ENCODE measurements at regions not wholly inside any gene's neighbourhood (a gene's known extent, or its start where the extent isn't known, plus 50 kb on each side); places are given as distances from the start of the nearest gene placed in this dataset.

DNA sequence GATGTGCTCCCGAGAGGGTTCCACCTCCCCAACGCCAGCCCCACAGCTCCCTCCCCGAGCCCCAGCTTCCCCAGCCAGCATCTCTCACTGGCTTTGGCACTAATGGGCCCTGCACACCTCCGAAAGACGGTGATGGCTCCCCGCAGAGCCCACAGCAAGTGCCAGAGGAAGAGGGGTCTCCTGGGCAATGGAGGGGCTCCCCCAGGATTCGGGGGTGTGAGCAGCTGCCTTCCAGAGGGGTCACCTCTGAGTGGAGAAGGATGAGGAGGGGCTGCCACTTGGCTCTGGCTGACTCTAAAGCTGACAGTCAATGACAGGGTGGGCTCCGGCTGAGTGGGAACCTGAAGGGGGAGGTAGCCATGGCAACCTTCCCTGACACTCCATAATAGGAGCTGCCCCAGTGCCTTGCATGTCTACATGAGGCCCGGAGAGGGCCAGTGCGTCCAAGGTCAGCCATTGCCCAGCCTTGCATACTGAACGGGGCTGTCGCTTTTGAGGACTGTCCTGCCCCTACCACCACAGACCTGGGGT is 98.6 kb upstream of the SYT13 start:
- H3K4me1 ChIP-seq: peaks cover 0 to 4% (median 0%) of the 10 kb centered on the region in 9 donors

DNA sequence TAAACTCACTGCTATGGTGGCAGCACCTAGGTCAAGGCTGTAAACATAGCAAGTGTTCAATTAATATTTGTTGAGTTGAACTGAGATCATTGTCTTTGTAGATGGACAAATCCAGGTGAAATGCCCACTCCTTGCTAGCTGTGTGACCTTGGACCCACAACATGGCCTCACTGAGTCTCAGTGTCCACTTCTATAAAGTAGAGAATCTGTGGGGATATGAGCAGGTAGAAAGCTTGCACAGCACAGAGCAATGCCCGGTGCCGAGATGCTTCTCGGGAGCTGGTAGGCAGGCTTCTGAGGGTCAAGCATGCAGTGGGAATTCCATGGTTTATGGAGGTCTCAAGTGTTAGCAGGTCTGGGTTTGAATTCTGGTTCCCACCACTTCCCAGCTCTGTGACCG is 97.9 kb upstream of the SYT13 start:
- ATAC-seq: no peak
- no peak for DNase-seq
- no peak for TF ChIP-seq CTCF (IDR thresholded peaks at IDR 0.05)
- Histone ChIP-seq H3K9me3 (peaks cover 0 to 5% (median 0%) of the 10 kb centered on the region in 11 donors), H3K4me3 (no peak overlapping the region), H3K27ac (no peak overlapping the region), H3K36me3 (no peaks in the 10 kb centered on the region), H3K4me1 (peaks cover 0 to 4% (median 0%) of the 10 kb centered on the region in 9 donors), H3K27me3 (peaks cover 0 to 64% (median 39%) of the 10 kb centered on the region in 7 donors)
- intact Hi-C loops (cut with DNase I): no loop called here
- 71 to 76% methylated on average over 4 of the region's 4 CpGs for WGBS, 2 donors

More for the DNA sequence above, 98.6 kb upstream of the SYT13 start:
- peak in 1 of 8 donors; percentile 9 for ATAC-seq
- TF ChIP-seq CTCF (IDR thresholded peaks at IDR 0.05): no peak
- peaks cover 0 to 5% (median 0%) of the 10 kb centered on the region in 11 donors for H3K9me3 ChIP-seq
- intact Hi-C loops (cut with DNase I): no loop called here
- no peak overlapping the region for H3K4me3 ChIP-seq
- WGBS, 2 donors: 39 to 47% methylated on average over 12 of the region's 12 CpGs
- no peak overlapping the region for H3K27ac ChIP-seq
- no peak for DNase-seq
- H3K36me3 ChIP-seq: no peaks in the 10 kb centered on the region
- H3K27me3 ChIP-seq: peaks cover 0 to 57% (median 39%) of the 10 kb centered on the region in 7 donors

GRCh38 chr11:45383224-45383623 is 97.1 kb upstream of the SYT13 start:
- intact Hi-C loops (cut with DNase I): no loop called here
- WGBS, 2 donors: 60 to 63% methylated on average over 6 of the region's 6 CpGs
- peaks cover 0 to 4% (median 0%) of the 10 kb centered on the region in 9 donors for H3K4me1 ChIP-seq
- no peak overlapping the region for H3K27ac ChIP-seq
- ATAC-seq (peak in 2 of 8 donors; percentile 39), DNase-seq (no peak)
- no peaks in the 10 kb centered on the region for H3K36me3 ChIP-seq
- H3K9me3 ChIP-seq: peaks cover 0 to 5% (median 0%) of the 10 kb centered on the region in 11 donors
- peaks cover 0 to 70% (median 39%) of the 10 kb centered on the region in 7 donors for H3K27me3 ChIP-seq
- TF ChIP-seq CTCF (IDR thresholded peaks at IDR 0.05): no peak
- H3K4me3 ChIP-seq: no peak overlapping the region

GRCh38 chr11:45382133-45382878 is 96.2 kb upstream of the SYT13 start:
- intact Hi-C loops (cut with DNase I): no loop called here
- H3K27me3 ChIP-seq: peaks cover 0 to 70% (median 39%) of the 10 kb centered on the region in 7 donors
- no peaks in the 10 kb centered on the region for H3K36me3 ChIP-seq
- no peak overlapping the region for H3K27ac ChIP-seq
- H3K4me1 ChIP-seq: peaks cover 0 to 4% (median 0%) of the 10 kb centered on the region in 9 donors
- no peak for TF ChIP-seq CTCF (IDR thresholded peaks at IDR 0.05)
- ATAC-seq (no peak), DNase-seq (no peak)
- no peak overlapping the region for H3K4me3 ChIP-seq
- H3K9me3 ChIP-seq: no peaks in the 10 kb centered on the region
- WGBS, 2 donors: 72 to 73% methylated on average over 7 of the region's 7 CpGs
